Brain microvascular endothelial cell (primary cell): ENCODE measurements at regions not wholly inside any gene's neighbourhood (a gene's known extent, or its start where the extent isn't known, plus 50 kb on each side); places are given as distances from the start of the nearest gene placed in this dataset.

ENCODE experiments used
- DNase-seq: peaks from one replicate; pipeline ENCODE4 v3.0.0-alpha.2; 2020
- H3K27ac ChIP-seq: fragments of 250-450 bp; sonication (Bioruptor Pico); 2 replicates; pipeline ENCODE4 v1.5.1; 2020; ENCODE audit warnings: mild to moderate bottlenecking, moderate library complexity
- H3K27me3 ChIP-seq: fragments of 250-450 bp; sonication (Bioruptor Pico); replicated peaks from 2 replicates; pipeline ENCODE4 v1.5.1; 2020; ENCODE audit warnings: mild to moderate bottlenecking
- H3K36me3 ChIP-seq: fragments of 250-450 bp; sonication (Bioruptor Pico); replicated peaks from 2 replicates; pipeline ENCODE4 v1.5.1; 2020; ENCODE audit warnings: mild to moderate bottlenecking
- H3K4me3 ChIP-seq: 2 replicates; pipeline ENCODE4 v1.5.1; 2011; ENCODE audit warnings: low read depth, mild to moderate bottlenecking, control low read depth, low read length, moderate library complexity
- CTCF ChIP-seq: IDR thresholded peaks from 2 replicates; pipeline ENCODE4 v1.5.1; 2011; ENCODE audit warnings: low read depth, mild to moderate bottlenecking, moderate library complexity, low read length, control low read depth, inconsistent platforms; ENCODE audit errors: missing control alignments
- in situ Hi-C: cut with HindIII; loops from 2 replicates; pipeline ENCODE4 v1.10.0; 2017; ENCODE audit warnings: low sequenced_read_pairs, low pct_ligation_motif_present

GRCh38 chr20:18971574-18971973 lies 158.0 kb downstream of the SCP2D1 start:
- no peak for DNase-seq

GRCh38 chr20:18972251-18972876 lies 158.8 kb downstream of the SCP2D1 start:
- Histone ChIP-seq H3K27me3 (no peaks in the 10 kb centered on the region), H3K36me3 (no peaks in the 10 kb centered on the region), H3K27ac (no peak overlapping the region), H3K4me3 (no peak overlapping the region)
- TF ChIP-seq CTCF = no peak
- DNase-seq = no peak
- in situ Hi-C loops = no loop called here

More at GRCh38 chr20:18971574-18971973, 158.0 kb downstream of the SCP2D1 start:
- Histone ChIP-seq H3K4me3 (no peak overlapping the region), H3K27ac (no peak overlapping the region), H3K36me3 (no peaks in the 10 kb centered on the region), H3K27me3 (no peaks in the 10 kb centered on the region)
- in situ Hi-C loops = no loop called here
- no peak for TF ChIP-seq CTCF

GRCh38 chr20:18973529-18974173 lies 160.1 kb downstream of the SCP2D1 start:
- DNase-seq = no peak

GRCh38 chr20:18974660-18975059 lies 161.1 kb downstream of the SCP2D1 start:
- no peak overlapping the region for H3K4me3 ChIP-seq
- no peaks in the 10 kb centered on the region for H3K27me3 ChIP-seq
- no peak for TF ChIP-seq CTCF
- in situ Hi-C loops = no loop called here
- no peaks in the 10 kb centered on the region for H3K36me3 ChIP-seq
- H3K27ac ChIP-seq = no peak overlapping the region
- no peak for DNase-seq

More at GRCh38 chr20:18973529-18974173, 160.1 kb downstream of the SCP2D1 start:
- in situ Hi-C loops = no loop called here
- no peak overlapping the region for H3K27ac ChIP-seq
- TF ChIP-seq CTCF = no peak
- no peaks in the 10 kb centered on the region for H3K27me3 ChIP-seq
- no peaks in the 10 kb centered on the region for H3K36me3 ChIP-seq
- H3K4me3 ChIP-seq = no peak overlapping the region

GRCh38 chr20:18977441-18977840 lies 163.9 kb downstream of the SCP2D1 start:
- no peak overlapping the region for H3K4me3 ChIP-seq
- H3K27me3 ChIP-seq = no peaks in the 10 kb centered on the region
- H3K27ac ChIP-seq = no peak overlapping the region
- no peak for DNase-seq
- no peaks in the 10 kb centered on the region for H3K36me3 ChIP-seq
- TF ChIP-seq CTCF = no peak
- in situ Hi-C loops = no loop called here
